ENCODE measurements at regions not wholly inside any gene's neighbourhood (a gene's known extent, or its start where the extent isn't known, plus 50 kb on each side); places are given as distances from the start of the nearest gene placed in this dataset.

- Histone ChIP-seq H3K9me3 (ENCODE audit: low read length) (no peaks in the 10 kb centered on the region), H3K27me3 (ENCODE audit: low read length) (no peaks in the 10 kb centered on the region), H3F3A (ENCODE audit: low read length, unreplicated experiment) (no peaks in the 10 kb centered on the region), H4K20me1 (ENCODE audit: low read length) (no peaks in the 10 kb centered on the region), H3K4me1 (ENCODE audit: insufficient read depth, low read length) (no peaks in the 10 kb centered on the region), H3K27ac (ENCODE audit: low read length) (no peak overlapping the region), H2AFZ (ENCODE audit: low read length) (no peak overlapping the region), H3K36me3 (ENCODE audit: low read depth, low read length) (no peaks in the 10 kb centered on the region), H3K9me2 (replicated peaks; ENCODE audit: low read length) (no peaks in the 10 kb centered on the region), H3K4me2 (ENCODE audit: low read length) (no peak overlapping the region), H3K79me2 (ENCODE audit: low read length) (no peaks in the 10 kb centered on the region), H3K4me3 (ENCODE audit: low read length) (no peak overlapping the region), H3K9ac (ENCODE audit: low read length) (no peak overlapping the region)
- DNase-seq (no peak), ATAC-seq (no peak)
- POLR2A ChIA-PET (ENCODE audit: unreplicated experiment), result no interaction called here
- CTCF ChIA-PET, result no interaction called here
- TF ChIP-seq CTCF (conservative IDR thresholded peaks at IDR 0.05; ENCODE audit: low read depth, low read length) (no peak), EZH2 (IDR thresholded peaks at IDR 0.05; ENCODE audit: low read length, unreplicated experiment) (no peak), EZH2phosphoT487 (IDR thresholded peaks at IDR 0.05; ENCODE audit: borderline replicate concordance, low read length) (no peak)
- intact Hi-C loops (cut with micrococcal nuclease), result no loop called here
- BruUV-seq (replicated peaks), result no TSS peak
Observed at GRCh38 chr1:232201024-232201423, 428.9 kb downstream of the SIPA1L2 start.

- Histone ChIP-seq H3K27me3 (ENCODE audit: low read length) (no peaks in the 10 kb centered on the region), H3K27ac (ENCODE audit: low read length) (no peak overlapping the region), H3K4me2 (ENCODE audit: low read length) (no peak overlapping the region), H3K36me3 (ENCODE audit: low read depth, low read length) (no peaks in the 10 kb centered on the region), H3K9ac (ENCODE audit: low read length) (no peak overlapping the region), H3K9me2 (replicated peaks; ENCODE audit: low read length) (no peaks in the 10 kb centered on the region), H4K20me1 (ENCODE audit: low read length) (no peaks in the 10 kb centered on the region), H3K4me1 (ENCODE audit: insufficient read depth, low read length) (peaks cover 7% of the 10 kb centered on the region; the same call in 1 of the 2 replicates), H3K4me3 (ENCODE audit: low read length) (no peak overlapping the region), H3K9me3 (ENCODE audit: low read length) (no peaks in the 10 kb centered on the region), H2AFZ (ENCODE audit: low read length) (no peak overlapping the region), H3K79me2 (ENCODE audit: low read length) (no peaks in the 10 kb centered on the region), H3F3A (ENCODE audit: low read length, unreplicated experiment) (no peaks in the 10 kb centered on the region)
- no TSS peak for BruUV-seq (replicated peaks)
- TF ChIP-seq CTCF (conservative IDR thresholded peaks at IDR 0.05; ENCODE audit: low read depth, low read length), result no peak
- no peak for TF ChIP-seq EZH2phosphoT487 (IDR thresholded peaks at IDR 0.05; ENCODE audit: borderline replicate concordance, low read length)
- no peak for TF ChIP-seq EZH2 (IDR thresholded peaks at IDR 0.05; ENCODE audit: low read length, unreplicated experiment)
- POLR2A ChIA-PET (ENCODE audit: unreplicated experiment), result no interaction called here
- DNase-seq (peak; percentile 10), ATAC-seq (peak; percentile 56)
- CTCF ChIA-PET, result no interaction called here
- intact Hi-C loops (cut with micrococcal nuclease), result no loop called here
Observed at GRCh38 chr1:232196042-232196441, 433.9 kb downstream of the SIPA1L2 start.

GRCh38 chr1:232194424-232194823 is 435.5 kb downstream of the SIPA1L2 start:
- H3K4me1 ChIP-seq (ENCODE audit: insufficient read depth, low read length), result peaks cover 7% of the 10 kb centered on the region; the same call in 1 of the 2 replicates
- H3K4me3 ChIP-seq (ENCODE audit: low read length), result no peak overlapping the region
- no peaks in the 10 kb centered on the region for H3K36me3 ChIP-seq (ENCODE audit: low read depth, low read length)
- TF ChIP-seq EZH2phosphoT487 (IDR thresholded peaks at IDR 0.05; ENCODE audit: borderline replicate concordance, low read length) (no peak), EZH2 (IDR thresholded peaks at IDR 0.05; ENCODE audit: low read length, unreplicated experiment) (no peak), CTCF (conservative IDR thresholded peaks at IDR 0.05; ENCODE audit: low read depth, low read length) (no peak)
- no peaks in the 10 kb centered on the region for H3K9me2 ChIP-seq (replicated peaks; ENCODE audit: low read length)
- no peak overlapping the region for H3K27ac ChIP-seq (ENCODE audit: low read length)
- DNase-seq, result no peak
- H3K9ac ChIP-seq (ENCODE audit: low read length), result no peak overlapping the region
- POLR2A ChIA-PET (ENCODE audit: unreplicated experiment), result no interaction called here
- no peak overlapping the region for H3K4me2 ChIP-seq (ENCODE audit: low read length)
- H3K27me3 ChIP-seq (ENCODE audit: low read length), result no peaks in the 10 kb centered on the region
- no peaks in the 10 kb centered on the region for H4K20me1 ChIP-seq (ENCODE audit: low read length)
- H3F3A ChIP-seq (ENCODE audit: low read length, unreplicated experiment), result no peaks in the 10 kb centered on the region
- H2AFZ ChIP-seq (ENCODE audit: low read length), result no peak overlapping the region
- ATAC-seq, result no peak
- CTCF ChIA-PET, result no interaction called here
- intact Hi-C loops (cut with micrococcal nuclease), result no loop called here
- no peaks in the 10 kb centered on the region for H3K9me3 ChIP-seq (ENCODE audit: low read length)
- H3K79me2 ChIP-seq (ENCODE audit: low read length), result no peaks in the 10 kb centered on the region
- BruUV-seq (replicated peaks), result no TSS peak

All from PC-3 (cell line).